HepG2 (cell line): ENCODE measurements at regions not wholly inside any gene's neighbourhood (a gene's known extent, or its start where the extent isn't known, plus 50 kb on each side); places are given as distances from the start of the nearest gene placed in this dataset.
A peak's percentile ranks its signal among the peaks of the same experiment; 100 is the strongest.

ENCODE experiments used
- ATAC-seq: fragments of 200-7000 bp; cut with Tn5 transposase; 3 replicates; pipeline ENCODE4 v1.9.1; 2020; ENCODE audit warnings: mild to moderate bottlenecking, moderate library complexity
- BruUV-seq: library from RNA; stranded (reverse); fragments of 400-500 nt; replicated peaks from 2 replicates; lab custom pipeline; 2021; lab: Mats Ljungman, UMichigan
- CTCF ChIA-PET: fragments of 300-600 bp; formaldehyde crosslinking; extraction: SDS; loops from one replicate; lab custom pipeline; 2021; ENCODE audit warnings: low total read pairs, inconsistent platforms, low intra/inter-chr PET ratio; lab: Yijun Ruan, JAX
- POLR2A ChIA-PET: fragments of 350-600 bp; sonication (Branson Sonifier 250); formaldehyde crosslinking; loops from one replicate; lab custom pipeline; 2020; ENCODE audit warnings: antibody characterized with exemption, inconsistent platforms; lab: Yijun Ruan, JAX
- DNase-seq: peaks from one replicate; pipeline ENCODE4 v3.0.0-alpha.2; 2015; ENCODE audit warnings: low spot score
- FAIRE-seq: peaks from 3 replicates; lab custom pipeline; 2011; peaks lifted over from hg19 to GRCh38; lab: Jason Lieb, UNC
- H2AFZ ChIP-seq: one replicate; pipeline ENCODE4 v1.6.1; 2011; ENCODE audit warnings: low read length, inconsistent platforms
- H3K27ac ChIP-seq: fragments of 300-600 bp; 3 replicates; pipeline ENCODE4 v1.8.0; 2011; ENCODE audit warnings: mixed run types, mild to moderate bottlenecking, mixed read lengths, low read length, inconsistent platforms; ENCODE audit not compliant: insufficient read depth; ENCODE audit errors: extremely low read length
- H3K27me3 ChIP-seq, 2 experiments: fragments of 200-600 bp in 1 of 2; 2 replicates in 1 of 2; 3 replicates in 1 of 2; pipeline versions ENCODE4 v1.6.0 to v1.8.0; 2011; ENCODE audit warnings: low read length in 2 of 2, mild to moderate bottlenecking in 2 of 2, moderate library complexity in 2 of 2, inconsistent platforms in 1 of 2; ENCODE audit not compliant: insufficient read depth in 2 of 2, control insufficient read depth in 1 of 2
- H3K36me3 ChIP-seq, 2 experiments: fragments of 200-600 bp in 1 of 2; replicated peaks in 1 of 2; 2 replicates in 1 of 2; 3 replicates in 1 of 2; pipeline versions ENCODE4 v1.5.1 to v1.8.0; 2011; ENCODE audit warnings: low read length in 2 of 2, inconsistent platforms in 1 of 2; ENCODE audit not compliant: insufficient read depth in 2 of 2, control insufficient read depth in 1 of 2
- H3K4me1 ChIP-seq: 2 replicates; pipeline ENCODE4 v1.5.1; 2012; ENCODE audit warnings: low read length, inconsistent platforms; ENCODE audit not compliant: insufficient read depth
- H3K4me2 ChIP-seq: 2 replicates; pipeline ENCODE4 v1.6.0; 2011; ENCODE audit warnings: low read depth, low read length, inconsistent platforms
- H3K4me3 ChIP-seq, 3 experiments: fragments of 200-600 bp in 1 of 3; sonication (generic), shearing (Covaris generic) in 1 of 3; replicated peaks in 1 of 3; 2 replicates each; pipeline ENCODE4 v1.5.1; 2011 to 2016; ENCODE audit warnings: low read length in 3 of 3, inconsistent platforms in 2 of 3, low read depth in 2 of 3, mild to moderate bottlenecking in 2 of 3, control low read depth in 1 of 3, mixed read lengths in 1 of 3; ENCODE audit not compliant: insufficient read depth in 1 of 3
- H3K79me2 ChIP-seq: one replicate; pipeline ENCODE4 v1.6.1; 2011; ENCODE audit warnings: low read length, inconsistent platforms; ENCODE audit not compliant: insufficient read depth
- H3K9ac ChIP-seq: 2 replicates; pipeline ENCODE4 v1.6.0; 2011; ENCODE audit warnings: mild to moderate bottlenecking, low read depth, low read length, inconsistent platforms; ENCODE audit not compliant: insufficient read depth
- H3K9me3 ChIP-seq: 2 replicates; pipeline ENCODE4 v1.5.1; 2012; ENCODE audit warnings: mild to moderate bottlenecking, low read length
- H4K20me1 ChIP-seq: 2 replicates; pipeline ENCODE4 v1.6.0; 2011; ENCODE audit warnings: inconsistent platforms, mild to moderate bottlenecking, low read length, moderate library complexity; ENCODE audit not compliant: insufficient read depth
- CEBPB ChIP-seq: IDR thresholded peaks from 2 replicates; pipeline ENCODE4 v1.6.1; 2011; ENCODE audit warnings: low read depth, low read length, improper control_type of control experiment, borderline replicate concordance
- NFAT5 ChIP-seq: sonication (generic); formaldehyde crosslinking; IDR thresholded peaks from 2 replicates; pipeline ENCODE4 v1.4.0; 2020; ENCODE audit warnings: missing genetic modification reagents
- PAF1 ChIP-seq: IDR thresholded peaks from 2 replicates; pipeline ENCODE4 v1.6.1; 2016; ENCODE audit warnings: missing genetic modification reagents, missing compliant biosample characterization
- THAP7 ChIP-seq: sonication (generic); formaldehyde crosslinking; IDR thresholded peaks from 2 replicates; pipeline ENCODE4 v1.8.1; 2023; ENCODE audit warnings: mild to moderate bottlenecking, missing genetic modification reagents
- ZNF232 ChIP-seq: sonication (generic); formaldehyde crosslinking; IDR thresholded peaks from 2 replicates; pipeline ENCODE4 v1.4.0; 2020; ENCODE audit warnings: missing genetic modification reagents, borderline replicate concordance
- ZNF558 ChIP-seq: sonication (generic); formaldehyde crosslinking; IDR thresholded peaks from 2 replicates; pipeline ENCODE4 v1.9.0; 2022; ENCODE audit warnings: mild to moderate bottlenecking, missing genetic modification reagents, borderline replicate concordance
- WGBS: methylation state at CpG from one replicate; pipeline ENCODE4 v1.1.6; 2017; ENCODE audit warnings: low lambda C conversion rate; 5-methylcytosine and 5-hydroxymethylcytosine counted together
- in situ Hi-C: cut with HindIII; loops from 2 replicates; pipeline ENCODE4 v1.10.0; 2017; ENCODE audit warnings: low pct_unique_long_range_greater_than_20kb; ENCODE audit not compliant: extremely low pct_ligation_motif_present
- intact Hi-C: fragments of 100-400 bp; cut with micrococcal nuclease; formaldehyde crosslinking; loops from one replicate; pipeline ENCODE4 v1.10.0; 2022; ENCODE audit not compliant: unreplicated experiment

GRCh38 chr10:76666891-76667290, 970.7 kb downstream of the KCNMA1 start (continued):
- TF ChIP-seq NFAT5 (CRISPR knock-in tag) (no peak), ZNF232 (CRISPR knock-in tag) (no peak), THAP7 (CRISPR knock-in tag) (no peak), PAF1 (no peak)
- TF ChIP-seq, all 625 proteins: peak for 0

GRCh38 chr10:76665029-76665428, 972.6 kb downstream of the KCNMA1 start:
- ChIA-PET CTCF (no interaction called here), POLR2A (no interaction called here)
- Histone ChIP-seq H3K36me3 (no peaks in the 10 kb centered on the region), H3K79me2 (no peaks in the 10 kb centered on the region), H3K4me2 (no peak overlapping the region), H2AFZ (no peak overlapping the region), H3K9me3 (no peaks in the 10 kb centered on the region), H3K27me3 (no peaks in the 10 kb centered on the region; a peak in 1 of 5 replicates), H3K4me1 (no peaks in the 10 kb centered on the region), H3K27ac (no peak overlapping the region), H3K9ac (no peak overlapping the region), H4K20me1 (no peaks in the 10 kb centered on the region), H3K4me3 (no peak overlapping the region)
- intact Hi-C loops (no loop called here), in situ Hi-C loops (no loop called here)
- no peak for FAIRE-seq
- WGBS = 26% methylated on average over 4 of the region's 4 CpGs
- BruUV-seq = no TSS peak
- TF ChIP-seq ZNF558 (CRISPR knock-in tag) = no peak
- TF ChIP-seq CEBPB = peak; percentile 85
- DNase-seq = no peak
- ATAC-seq = no peak
